ENCODE measurements at regions not wholly inside any gene's neighbourhood (a gene's known extent, or its start where the extent isn't known, plus 50 kb on each side); places are given as distances from the start of the nearest gene placed in this dataset.

DNA sequence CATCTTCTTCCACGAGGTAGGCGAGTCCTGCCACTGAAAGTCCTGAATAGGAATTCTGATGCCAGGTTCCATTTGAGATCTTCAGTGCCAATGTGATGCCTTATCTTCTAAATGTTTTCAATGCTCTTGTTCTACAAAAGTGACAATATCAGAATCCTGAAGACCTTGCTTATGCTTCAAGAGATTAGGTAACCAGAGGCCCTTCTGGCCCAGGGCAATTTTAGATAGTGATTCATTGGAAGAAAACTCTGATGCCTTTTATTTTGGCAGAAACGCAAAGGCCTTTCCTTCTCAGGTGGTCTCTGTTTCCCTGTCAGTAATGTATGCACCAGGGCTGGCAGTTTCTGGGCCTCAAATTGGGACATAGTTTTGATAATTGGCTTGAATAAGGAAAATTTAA lies 144.8 kb downstream of the CEP135 start:
- Histone ChIP-seq H3K4me1 (ENCODE audit: insufficient read depth, low read length) (no peaks in the 10 kb centered on the region), H3K36me3 (replicated peaks in 1 of 2; ENCODE audit: control insufficient read depth in 1 of 2, insufficient read depth in 2 of 2, low read length in 2 of 2) (no peaks in the 10 kb centered on the region), H3K4me3 (replicated peaks in 1 of 3; ENCODE audit: insufficient read depth in 1 of 3, low read depth in 2 of 3, low read length in 3 of 3) (no peak overlapping the region), H4K20me1 (ENCODE audit: insufficient read depth, low read length) (no peaks in the 10 kb centered on the region), H3K79me2 (ENCODE audit: insufficient read depth, low read length) (no peaks in the 10 kb centered on the region), H3K9me3 (ENCODE audit: low read length) (no peaks in the 10 kb centered on the region), H3K9ac (ENCODE audit: insufficient read depth, low read depth, low read length) (no peak overlapping the region), H2AFZ (ENCODE audit: low read length) (no peak overlapping the region), H3K4me2 (ENCODE audit: low read depth, low read length) (no peak overlapping the region), H3K27ac (ENCODE audit: extremely low read length, insufficient read depth, low read length) (no peak overlapping the region), H3K27me3 (ENCODE audit: control insufficient read depth in 1 of 2, insufficient read depth in 2 of 2, low read length in 2 of 2) (no peaks in the 10 kb centered on the region)
- WGBS (ENCODE audit: low lambda C conversion rate), result 82% methylated on average over 3 of the region's 3 CpGs
- DNase-seq (ENCODE audit: low spot score) (no peak), FAIRE-seq (no peak), ATAC-seq (no peak)
- intact Hi-C loops (cut with micrococcal nuclease; ENCODE audit: unreplicated experiment), result no loop called here
- in situ Hi-C loops (cut with HindIII; ENCODE audit: extremely low pct_ligation_motif_present, low pct_unique_long_range_greater_than_20kb), result no loop called here
- ChIA-PET CTCF (ENCODE audit: low intra/inter-chr PET ratio, low total read pairs) (no interaction called here), POLR2A (no interaction called here)
- BruUV-seq (replicated peaks), result no TSS peak
- TF ChIP-seq ZBTB38 (CRISPR knock-in tag; IDR thresholded peaks at IDR 0.05), result no peak
- no peak for TF ChIP-seq CBFB (CRISPR knock-in tag; IDR thresholded peaks at IDR 0.05)
- no peak for TF ChIP-seq ZNF234 (CRISPR knock-in tag; conservative IDR thresholded peaks at IDR 0.05)
- TF ChIP-seq, protein P1, sequence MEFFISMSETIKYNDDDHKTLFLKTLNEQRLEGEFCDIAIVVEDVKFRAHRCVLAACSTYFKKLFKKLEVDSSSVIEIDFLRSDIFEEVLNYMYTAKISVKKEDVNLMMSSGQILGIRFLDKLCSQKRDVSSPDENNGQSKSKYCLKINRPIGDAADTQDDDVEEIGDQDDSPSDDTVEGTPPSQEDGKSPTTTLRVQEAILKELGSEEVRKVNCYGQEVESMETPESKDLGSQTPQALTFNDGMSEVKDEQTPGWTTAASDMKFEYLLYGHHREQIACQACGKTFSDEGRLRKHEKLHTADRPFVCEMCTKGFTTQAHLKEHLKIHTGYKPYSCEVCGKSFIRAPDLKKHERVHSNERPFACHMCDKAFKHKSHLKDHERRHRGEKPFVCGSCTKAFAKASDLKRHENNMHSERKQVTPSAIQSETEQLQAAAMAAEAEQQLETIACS (CRISPR knock-in tag; IDR thresholded peaks at IDR 0.05), result no peak
- TF ChIP-seq, protein P2, sequence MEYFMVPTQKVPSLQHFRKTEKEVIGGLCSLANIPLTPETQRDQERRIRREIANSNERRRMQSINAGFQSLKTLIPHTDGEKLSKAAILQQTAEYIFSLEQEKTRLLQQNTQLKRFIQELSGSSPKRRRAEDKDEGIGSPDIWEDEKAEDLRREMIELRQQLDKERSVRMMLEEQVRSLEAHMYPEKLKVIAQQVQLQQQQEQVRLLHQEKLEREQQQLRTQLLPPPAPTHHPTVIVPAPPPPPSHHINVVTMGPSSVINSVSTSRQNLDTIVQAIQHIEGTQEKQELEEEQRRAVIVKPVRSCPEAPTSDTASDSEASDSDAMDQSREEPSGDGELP (IDR thresholded peaks at IDR 0.05; ENCODE audit: borderline replicate concordance, low read depth), result no peak
- no peak for TF ChIP-seq MLLT10 (CRISPR knock-in tag; IDR thresholded peaks at IDR 0.05)
- TF ChIP-seq SP1 (IDR thresholded peaks at IDR 0.05), result no peak
- TF ChIP-seq SP1 (CRISPR knock-in tag; IDR thresholded peaks at IDR 0.05), result no peak
- TF ChIP-seq, protein P3, sequence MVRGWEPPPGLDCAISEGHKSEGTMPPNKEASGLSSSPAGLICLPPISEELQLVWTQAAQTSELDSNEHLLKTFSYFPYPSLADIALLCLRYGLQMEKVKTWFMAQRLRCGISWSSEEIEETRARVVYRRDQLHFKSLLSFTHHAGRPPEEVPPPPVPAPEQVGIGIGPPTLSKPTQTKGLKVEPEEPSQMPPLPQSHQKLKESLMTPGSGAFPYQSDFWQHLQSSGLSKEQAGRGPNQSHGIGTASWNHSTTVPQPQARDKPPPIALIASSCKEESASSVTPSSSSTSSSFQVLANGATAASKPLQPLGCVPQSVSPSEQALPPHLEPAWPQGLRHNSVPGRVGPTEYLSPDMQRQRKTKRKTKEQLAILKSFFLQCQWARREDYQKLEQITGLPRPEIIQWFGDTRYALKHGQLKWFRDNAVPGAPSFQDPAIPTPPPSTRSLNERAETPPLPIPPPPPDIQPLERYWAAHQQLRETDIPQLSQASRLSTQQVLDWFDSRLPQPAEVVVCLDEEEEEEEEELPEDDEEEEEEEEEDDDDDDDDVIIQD (CRISPR knock-in tag; IDR thresholded peaks at IDR 0.05; ENCODE audit: low read depth), result no peak
- TF ChIP-seq SMAD3 (CRISPR knock-in tag; IDR thresholded peaks at IDR 0.05), result no peak
- TF ChIP-seq FIP1L1 (IDR thresholded peaks at IDR 0.05; ENCODE audit: borderline replicate concordance, insufficient read depth, low read depth, low read length), result no peak
- no peak for TF ChIP-seq ZBTB1 (CRISPR knock-in tag; IDR thresholded peaks at IDR 0.05; ENCODE audit: borderline replicate concordance)
- TF ChIP-seq, protein P4, sequence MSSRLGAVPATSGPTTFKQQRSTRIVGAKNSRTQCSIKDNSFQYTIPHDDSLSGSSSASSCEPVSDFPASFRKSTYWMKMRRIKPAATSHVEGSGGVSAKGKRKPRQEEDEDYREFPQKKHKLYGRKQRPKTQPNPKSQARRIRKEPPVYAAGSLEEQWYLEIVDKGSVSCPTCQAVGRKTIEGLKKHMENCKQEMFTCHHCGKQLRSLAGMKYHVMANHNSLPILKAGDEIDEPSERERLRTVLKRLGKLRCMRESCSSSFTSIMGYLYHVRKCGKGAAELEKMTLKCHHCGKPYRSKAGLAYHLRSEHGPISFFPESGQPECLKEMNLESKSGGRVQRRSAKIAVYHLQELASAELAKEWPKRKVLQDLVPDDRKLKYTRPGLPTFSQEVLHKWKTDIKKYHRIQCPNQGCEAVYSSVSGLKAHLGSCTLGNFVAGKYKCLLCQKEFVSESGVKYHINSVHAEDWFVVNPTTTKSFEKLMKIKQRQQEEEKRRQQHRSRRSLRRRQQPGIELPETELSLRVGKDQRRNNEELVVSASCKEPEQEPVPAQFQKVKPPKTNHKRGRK (CRISPR knock-in tag; IDR thresholded peaks at IDR 0.05), result no peak
- no peak for TF ChIP-seq ZNF3 (CRISPR knock-in tag; IDR thresholded peaks at IDR 0.05)
- TF ChIP-seq, protein P5, sequence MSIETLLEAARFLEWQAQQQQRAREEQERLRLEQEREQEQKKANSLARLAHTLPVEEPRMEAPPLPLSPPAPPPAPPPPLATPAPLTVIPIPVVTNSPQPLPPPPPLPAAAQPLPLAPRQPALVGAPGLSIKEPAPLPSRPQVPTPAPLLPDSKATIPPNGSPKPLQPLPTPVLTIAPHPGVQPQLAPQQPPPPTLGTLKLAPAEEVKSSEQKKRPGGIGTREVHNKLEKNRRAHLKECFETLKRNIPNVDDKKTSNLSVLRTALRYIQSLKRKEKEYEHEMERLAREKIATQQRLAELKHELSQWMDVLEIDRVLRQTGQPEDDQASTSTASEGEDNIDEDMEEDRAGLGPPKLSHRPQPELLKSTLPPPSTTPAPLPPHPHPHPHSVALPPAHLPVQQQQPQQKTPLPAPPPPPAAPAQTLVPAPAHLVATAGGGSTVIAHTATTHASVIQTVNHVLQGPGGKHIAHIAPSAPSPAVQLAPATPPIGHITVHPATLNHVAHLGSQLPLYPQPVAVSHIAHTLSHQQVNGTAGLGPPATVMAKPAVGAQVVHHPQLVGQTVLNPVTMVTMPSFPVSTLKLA (IDR thresholded peaks at IDR 0.05), result no peak

Measured in HepG2 (cell line).